Neural progenitor cell (in vitro differentiated cells): ENCODE measurements at regions not wholly inside any gene's neighbourhood (a gene's known extent, or its start where the extent isn't known, plus 50 kb on each side); places are given as distances from the start of the nearest gene placed in this dataset.
A peak's percentile ranks its signal among the peaks of the same experiment; 100 is the strongest.

Experiments
- DNase-seq: peaks from one replicate; pipeline ENCODE4 v3.0.0-alpha.2; 2016; ENCODE audit warnings: low spot score
- H2AFZ ChIP-seq: fragments of 200-600 bp; sonication (generic); replicated peaks from 2 replicates; pipeline ENCODE4 v1.6.1; 2016; ENCODE audit warnings: antibody characterized with exemption
- H3F3A ChIP-seq: fragments of 200-600 bp; sonication (generic); 2 replicates; pipeline ENCODE4 v1.6.1; 2016; ENCODE audit warnings: antibody characterized with exemption, low read depth
- H3K27ac ChIP-seq: fragments of 200-600 bp; sonication (generic); 2 replicates; pipeline ENCODE4 v1.5.1; 2016; ENCODE audit warnings: mild to moderate bottlenecking
- H3K27me3 ChIP-seq: fragments of 200-600 bp; sonication (generic); 2 replicates; pipeline ENCODE4 v1.6.1; 2016; ENCODE audit warnings: mild to moderate bottlenecking, moderate library complexity
- H3K36me3 ChIP-seq: fragments of 200-600 bp; sonication (generic); 2 replicates; pipeline ENCODE4 v1.5.1; 2016
- H3K4me1 ChIP-seq: fragments of 200-600 bp; sonication (generic); 2 replicates; pipeline ENCODE4 v1.6.1; 2016; ENCODE audit warnings: mixed run types
- H3K4me2 ChIP-seq: fragments of 200-600 bp; sonication (generic); 2 replicates; pipeline ENCODE4 v1.6.1; 2016
- H3K4me3 ChIP-seq: fragments of 200-600 bp; sonication (generic); 2 replicates; pipeline ENCODE4 v1.5.1; 2016
- H3K79me2 ChIP-seq: fragments of 200-600 bp; sonication (generic); 2 replicates; pipeline ENCODE4 v1.6.1; 2016; ENCODE audit warnings: low read depth
- H3K9ac ChIP-seq: fragments of 200-600 bp; sonication (generic); 2 replicates; pipeline ENCODE4 v1.6.1; 2016
- H3K9me3 ChIP-seq: fragments of 200-600 bp; sonication (generic); 2 replicates; pipeline ENCODE4 v1.5.1; 2016; ENCODE audit warnings: low read depth
- H4K20me1 ChIP-seq: fragments of 200-600 bp; sonication (generic); 2 replicates; pipeline ENCODE4 v1.6.1; 2016; ENCODE audit warnings: low read depth
- H3K27ac Mint-ChIP-seq: 3 replicates; pipeline ENCODE4 v1.8.0; 2021; ENCODE audit warnings: mixed read lengths
- H3K27me3 Mint-ChIP-seq: 2 replicates; pipeline ENCODE4 v1.8.0; 2022; ENCODE audit warnings: low read depth, mild to moderate bottlenecking, inconsistent platforms, moderate library complexity, mixed read lengths; ENCODE audit not compliant: insufficient read depth
- H3K36me3 Mint-ChIP-seq: 3 replicates; pipeline ENCODE4 v1.8.0; 2021; ENCODE audit warnings: mixed read lengths
- H3K4me1 Mint-ChIP-seq: 3 replicates; pipeline ENCODE4 v1.8.0; 2021; ENCODE audit warnings: mixed read lengths
- H3K4me3 Mint-ChIP-seq: 3 replicates; pipeline ENCODE4 v1.8.0; 2021; ENCODE audit warnings: mild to moderate bottlenecking, moderate library complexity, mixed read lengths
- H3K9me3 Mint-ChIP-seq: 3 replicates; pipeline ENCODE4 v1.8.0; 2020; ENCODE audit warnings: mixed read lengths
- EZH2 ChIP-seq: fragments of 200-600 bp; sonication (generic); IDR thresholded peaks from 2 replicates; pipeline ENCODE4 v1.6.1; 2017; ENCODE audit warnings: antibody characterized with exemption, mild to moderate bottlenecking, moderate library complexity
- EZH2phosphoT487 ChIP-seq: fragments of 200-600 bp; sonication (generic); IDR thresholded peaks from 2 replicates; pipeline ENCODE4 v1.6.1; 2017; ENCODE audit warnings: antibody characterized with exemption
- TF ChIP-seq, protein P1 (sequence below): fragments of 200-600 bp; sonication (generic); IDR thresholded peaks from 2 replicates; pipeline ENCODE4 v1.5.1; 2017; ENCODE audit warnings: antibody characterized with exemption, mild to moderate bottlenecking

DNA sequence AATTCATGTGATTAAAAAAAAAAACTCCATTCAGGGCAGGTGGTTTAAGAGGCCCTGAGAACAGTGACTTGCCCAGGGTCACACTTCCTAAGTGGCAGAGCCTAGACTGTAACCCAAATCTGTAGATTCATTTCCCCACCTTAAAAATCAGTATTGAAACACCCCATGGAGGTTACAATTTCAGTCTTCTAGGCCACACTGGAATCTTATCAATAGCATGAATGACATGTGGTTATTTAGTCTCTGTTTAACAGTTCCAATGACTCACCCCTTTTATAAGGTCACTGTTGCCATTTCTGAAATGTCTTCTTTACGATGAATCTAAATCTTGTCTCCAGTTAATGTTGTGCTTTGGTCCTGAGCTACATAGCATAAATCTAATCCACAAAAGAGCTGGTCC, 262.3 kb upstream of the GRIP1 start:
- Histone ChIP-seq H3K4me1 (peaks cover 11% of the 10 kb centered on the region), H3K27me3 (no peaks in the 10 kb centered on the region), H2AFZ (no peak overlapping the region), H4K20me1 (no peaks in the 10 kb centered on the region), H3K27ac (no peak overlapping the region), H3K9me3 (no peaks in the 10 kb centered on the region), H3K9ac (no peak overlapping the region), H3K79me2 (no peaks in the 10 kb centered on the region), H3F3A (no peaks in the 10 kb centered on the region), H3K4me2 (no peak overlapping the region), H3K4me3 (no peak overlapping the region), H3K36me3 (no peaks in the 10 kb centered on the region)
- Mint-ChIP-seq H3K27ac (no peak overlapping the region), H3K4me3 (no peak overlapping the region), H3K36me3 (peaks cover 3% of the 10 kb centered on the region), H3K4me1 (peaks cover 19% of the 10 kb centered on the region), H3K27me3 (no peaks in the 10 kb centered on the region), H3K9me3 (no peaks in the 10 kb centered on the region)
- TF ChIP-seq EZH2phosphoT487 (no peak), EZH2 (no peak)
- TF ChIP-seq, protein P1, sequence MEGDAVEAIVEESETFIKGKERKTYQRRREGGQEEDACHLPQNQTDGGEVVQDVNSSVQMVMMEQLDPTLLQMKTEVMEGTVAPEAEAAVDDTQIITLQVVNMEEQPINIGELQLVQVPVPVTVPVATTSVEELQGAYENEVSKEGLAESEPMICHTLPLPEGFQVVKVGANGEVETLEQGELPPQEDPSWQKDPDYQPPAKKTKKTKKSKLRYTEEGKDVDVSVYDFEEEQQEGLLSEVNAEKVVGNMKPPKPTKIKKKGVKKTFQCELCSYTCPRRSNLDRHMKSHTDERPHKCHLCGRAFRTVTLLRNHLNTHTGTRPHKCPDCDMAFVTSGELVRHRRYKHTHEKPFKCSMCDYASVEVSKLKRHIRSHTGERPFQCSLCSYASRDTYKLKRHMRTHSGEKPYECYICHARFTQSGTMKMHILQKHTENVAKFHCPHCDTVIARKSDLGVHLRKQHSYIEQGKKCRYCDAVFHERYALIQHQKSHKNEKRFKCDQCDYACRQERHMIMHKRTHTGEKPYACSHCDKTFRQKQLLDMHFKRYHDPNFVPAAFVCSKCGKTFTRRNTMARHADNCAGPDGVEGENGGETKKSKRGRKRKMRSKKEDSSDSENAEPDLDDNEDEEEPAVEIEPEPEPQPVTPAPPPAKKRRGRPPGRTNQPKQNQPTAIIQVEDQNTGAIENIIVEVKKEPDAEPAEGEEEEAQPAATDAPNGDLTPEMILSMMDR, result no peak
- DNase-seq, result no peak

DNA sequence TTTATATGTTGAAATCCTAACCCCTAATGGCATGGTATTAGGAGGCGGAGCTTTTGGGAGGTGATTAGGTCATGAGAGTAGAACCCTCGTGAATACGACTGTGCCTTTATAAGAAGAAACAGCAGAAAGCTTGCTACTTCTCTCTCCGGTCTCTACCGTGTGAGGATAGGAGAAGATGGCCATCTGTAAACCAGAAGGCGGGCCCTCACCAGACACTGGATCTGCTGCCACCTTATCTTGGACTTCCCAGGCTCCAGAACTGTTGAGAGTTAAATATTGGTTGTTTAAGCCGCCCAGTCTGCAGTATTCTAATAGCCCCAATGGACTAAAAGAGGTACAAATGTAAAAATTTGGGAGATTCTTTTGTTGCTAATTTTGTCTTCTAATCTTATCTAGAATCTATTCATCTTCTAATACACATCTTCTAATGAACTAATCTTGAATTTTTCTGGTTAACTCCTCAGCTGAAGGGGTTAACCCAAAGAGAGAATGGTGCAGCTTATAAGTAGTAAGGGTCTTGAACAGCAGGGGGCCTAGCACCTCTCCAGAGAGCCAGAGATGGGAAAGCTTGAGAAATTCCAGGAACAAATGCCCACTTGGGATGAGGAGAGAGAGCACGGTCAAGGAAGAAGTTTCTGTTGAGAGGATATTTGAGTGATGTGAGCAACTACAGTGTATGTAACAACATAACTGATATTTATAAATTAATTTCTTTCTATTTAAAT, 264.0 kb upstream of the GRIP1 start:
- Histone ChIP-seq H3K27me3 (no peaks in the 10 kb centered on the region), H3F3A (no peaks in the 10 kb centered on the region), H3K9me3 (no peaks in the 10 kb centered on the region), H3K36me3 (no peaks in the 10 kb centered on the region), H2AFZ (no peak overlapping the region), H3K9ac (no peak overlapping the region), H3K27ac (no peak overlapping the region), H3K4me2 (no peak overlapping the region), H4K20me1 (no peaks in the 10 kb centered on the region), H3K79me2 (no peaks in the 10 kb centered on the region), H3K4me3 (no peak overlapping the region), H3K4me1 (peaks cover 11% of the 10 kb centered on the region)
- TF ChIP-seq, protein P1, result peak; percentile 13
- TF ChIP-seq EZH2phosphoT487, result no peak
- H3K4me1 Mint-ChIP-seq, result peaks cover 19% of the 10 kb centered on the region
- no peaks in the 10 kb centered on the region for H3K27me3 Mint-ChIP-seq
- no peaks in the 10 kb centered on the region for H3K36me3 Mint-ChIP-seq
- DNase-seq, result peak; percentile 62
- H3K27ac Mint-ChIP-seq, result no peak overlapping the region
- no peaks in the 10 kb centered on the region for H3K9me3 Mint-ChIP-seq
- no peak overlapping the region for H3K4me3 Mint-ChIP-seq

DNA sequence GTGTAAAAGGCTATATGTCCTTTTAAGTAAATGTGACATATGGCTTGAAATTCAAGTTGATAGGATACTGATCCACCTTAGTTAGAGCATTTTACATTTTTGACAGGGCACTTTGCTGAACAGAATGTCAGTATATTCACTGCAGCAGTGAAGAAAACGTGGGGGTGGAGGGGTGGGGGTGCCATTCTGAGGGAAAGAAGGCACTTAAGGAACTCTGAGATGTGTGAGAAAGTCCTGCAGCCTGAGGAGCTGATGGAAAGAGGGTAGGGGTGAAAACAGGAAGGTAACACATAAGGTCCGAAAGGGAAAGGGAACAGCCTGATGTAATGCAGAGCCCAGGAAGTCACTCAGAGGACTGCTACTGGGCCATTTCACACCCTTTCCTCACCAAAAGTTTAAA, 265.5 kb upstream of the GRIP1 start:
- H3K27ac ChIP-seq, result no peak overlapping the region
- DNase-seq, result no peak

More for the DNA sequence above, 265.5 kb upstream of the GRIP1 start:
- TF ChIP-seq EZH2phosphoT487 (no peak), EZH2 (no peak)
- TF ChIP-seq, protein P1, result no peak
- Histone ChIP-seq H2AFZ (no peak overlapping the region), H3K4me1 (peaks cover 11% of the 10 kb centered on the region), H3K79me2 (no peaks in the 10 kb centered on the region), H3K9me3 (no peaks in the 10 kb centered on the region), H3K36me3 (no peaks in the 10 kb centered on the region), H3K27me3 (no peaks in the 10 kb centered on the region), H3K9ac (no peak overlapping the region), H3F3A (no peaks in the 10 kb centered on the region), H3K4me3 (no peak overlapping the region), H4K20me1 (no peaks in the 10 kb centered on the region), H3K4me2 (no peak overlapping the region)
- Mint-ChIP-seq H3K4me3 (no peak overlapping the region), H3K36me3 (no peaks in the 10 kb centered on the region), H3K27ac (no peak overlapping the region), H3K4me1 (peaks cover 19% of the 10 kb centered on the region), H3K9me3 (no peaks in the 10 kb centered on the region), H3K27me3 (no peaks in the 10 kb centered on the region)
